Neural progenitor cell (in vitro differentiated cells): ENCODE measurements at regions not wholly inside any gene's neighbourhood (a gene's known extent, or its start where the extent isn't known, plus 50 kb on each side); places are given as distances from the start of the nearest gene placed in this dataset.

Source experiments
- DNase-seq: peaks from one replicate; pipeline ENCODE4 v3.0.0-alpha.2; 2016; ENCODE audit warnings: low spot score
- H2AFZ ChIP-seq: fragments of 200-600 bp; sonication (generic); replicated peaks from 2 replicates; pipeline ENCODE4 v1.6.1; 2016; ENCODE audit warnings: antibody characterized with exemption
- H3F3A ChIP-seq: fragments of 200-600 bp; sonication (generic); 2 replicates; pipeline ENCODE4 v1.6.1; 2016; ENCODE audit warnings: antibody characterized with exemption, low read depth
- H3K27ac ChIP-seq: fragments of 200-600 bp; sonication (generic); 2 replicates; pipeline ENCODE4 v1.5.1; 2016; ENCODE audit warnings: mild to moderate bottlenecking
- H3K27me3 ChIP-seq: fragments of 200-600 bp; sonication (generic); 2 replicates; pipeline ENCODE4 v1.6.1; 2016; ENCODE audit warnings: mild to moderate bottlenecking, moderate library complexity
- H3K36me3 ChIP-seq: fragments of 200-600 bp; sonication (generic); 2 replicates; pipeline ENCODE4 v1.5.1; 2016
- H3K4me1 ChIP-seq: fragments of 200-600 bp; sonication (generic); 2 replicates; pipeline ENCODE4 v1.6.1; 2016; ENCODE audit warnings: mixed run types
- H3K4me2 ChIP-seq: fragments of 200-600 bp; sonication (generic); 2 replicates; pipeline ENCODE4 v1.6.1; 2016
- H3K4me3 ChIP-seq: fragments of 200-600 bp; sonication (generic); 2 replicates; pipeline ENCODE4 v1.5.1; 2016
- H3K79me2 ChIP-seq: fragments of 200-600 bp; sonication (generic); 2 replicates; pipeline ENCODE4 v1.6.1; 2016; ENCODE audit warnings: low read depth
- H3K9ac ChIP-seq: fragments of 200-600 bp; sonication (generic); 2 replicates; pipeline ENCODE4 v1.6.1; 2016
- H3K9me3 ChIP-seq: fragments of 200-600 bp; sonication (generic); 2 replicates; pipeline ENCODE4 v1.5.1; 2016; ENCODE audit warnings: low read depth
- H4K20me1 ChIP-seq: fragments of 200-600 bp; sonication (generic); 2 replicates; pipeline ENCODE4 v1.6.1; 2016; ENCODE audit warnings: low read depth
- H3K27ac Mint-ChIP-seq: 3 replicates; pipeline ENCODE4 v1.8.0; 2021; ENCODE audit warnings: mixed read lengths
- H3K27me3 Mint-ChIP-seq: 2 replicates; pipeline ENCODE4 v1.8.0; 2022; ENCODE audit warnings: low read depth, mild to moderate bottlenecking, inconsistent platforms, moderate library complexity, mixed read lengths; ENCODE audit not compliant: insufficient read depth
- H3K36me3 Mint-ChIP-seq: 3 replicates; pipeline ENCODE4 v1.8.0; 2021; ENCODE audit warnings: mixed read lengths
- H3K4me1 Mint-ChIP-seq: 3 replicates; pipeline ENCODE4 v1.8.0; 2021; ENCODE audit warnings: mixed read lengths
- H3K4me3 Mint-ChIP-seq: 3 replicates; pipeline ENCODE4 v1.8.0; 2021; ENCODE audit warnings: mild to moderate bottlenecking, moderate library complexity, mixed read lengths
- H3K9me3 Mint-ChIP-seq: 3 replicates; pipeline ENCODE4 v1.8.0; 2020; ENCODE audit warnings: mixed read lengths
- EZH2 ChIP-seq: fragments of 200-600 bp; sonication (generic); IDR thresholded peaks from 2 replicates; pipeline ENCODE4 v1.6.1; 2017; ENCODE audit warnings: antibody characterized with exemption, mild to moderate bottlenecking, moderate library complexity
- EZH2phosphoT487 ChIP-seq: fragments of 200-600 bp; sonication (generic); IDR thresholded peaks from 2 replicates; pipeline ENCODE4 v1.6.1; 2017; ENCODE audit warnings: antibody characterized with exemption
- TF ChIP-seq, protein P1 (sequence below): fragments of 200-600 bp; sonication (generic); IDR thresholded peaks from 2 replicates; pipeline ENCODE4 v1.5.1; 2017; ENCODE audit warnings: antibody characterized with exemption, mild to moderate bottlenecking

GRCh38 chr1:37133276-37134145 lies 99.2 kb upstream of the GRIK3 start:
- H3K27me3 ChIP-seq: peaks cover 4% of the 10 kb centered on the region
- no peaks in the 10 kb centered on the region for H3K9me3 Mint-ChIP-seq

DNA sequence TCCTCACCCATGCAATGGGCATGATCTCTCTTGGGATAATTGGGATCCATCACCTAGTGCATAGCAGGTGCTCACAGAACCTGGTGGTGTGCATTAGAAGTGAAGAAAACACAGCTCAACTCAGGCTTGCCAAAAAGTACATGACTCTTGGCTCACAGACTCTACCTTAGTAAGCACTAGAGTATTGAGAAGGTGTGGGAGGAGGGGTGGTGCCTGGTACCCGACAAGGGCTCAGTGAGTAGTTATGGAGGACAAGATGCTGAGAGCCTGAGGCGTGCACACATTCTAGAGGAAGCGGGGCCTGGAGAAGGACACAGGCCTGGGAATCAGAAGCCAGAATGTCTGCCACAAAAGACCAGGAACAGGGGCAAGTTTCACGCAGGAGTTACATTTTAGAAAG lies 100.3 kb upstream of the GRIK3 start:
- H3K27me3 Mint-ChIP-seq: peaks cover 8% of the 10 kb centered on the region
- no peak overlapping the region for H3K4me2 ChIP-seq
- H3K79me2 ChIP-seq: no peaks in the 10 kb centered on the region
- no peaks in the 10 kb centered on the region for H3K36me3 Mint-ChIP-seq
- no peak for DNase-seq
- H3K4me1 ChIP-seq: no peaks in the 10 kb centered on the region
- H3K9ac ChIP-seq: no peak overlapping the region
- no peaks in the 10 kb centered on the region for H3K36me3 ChIP-seq
- TF ChIP-seq, protein P1, sequence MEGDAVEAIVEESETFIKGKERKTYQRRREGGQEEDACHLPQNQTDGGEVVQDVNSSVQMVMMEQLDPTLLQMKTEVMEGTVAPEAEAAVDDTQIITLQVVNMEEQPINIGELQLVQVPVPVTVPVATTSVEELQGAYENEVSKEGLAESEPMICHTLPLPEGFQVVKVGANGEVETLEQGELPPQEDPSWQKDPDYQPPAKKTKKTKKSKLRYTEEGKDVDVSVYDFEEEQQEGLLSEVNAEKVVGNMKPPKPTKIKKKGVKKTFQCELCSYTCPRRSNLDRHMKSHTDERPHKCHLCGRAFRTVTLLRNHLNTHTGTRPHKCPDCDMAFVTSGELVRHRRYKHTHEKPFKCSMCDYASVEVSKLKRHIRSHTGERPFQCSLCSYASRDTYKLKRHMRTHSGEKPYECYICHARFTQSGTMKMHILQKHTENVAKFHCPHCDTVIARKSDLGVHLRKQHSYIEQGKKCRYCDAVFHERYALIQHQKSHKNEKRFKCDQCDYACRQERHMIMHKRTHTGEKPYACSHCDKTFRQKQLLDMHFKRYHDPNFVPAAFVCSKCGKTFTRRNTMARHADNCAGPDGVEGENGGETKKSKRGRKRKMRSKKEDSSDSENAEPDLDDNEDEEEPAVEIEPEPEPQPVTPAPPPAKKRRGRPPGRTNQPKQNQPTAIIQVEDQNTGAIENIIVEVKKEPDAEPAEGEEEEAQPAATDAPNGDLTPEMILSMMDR: no peak
- TF ChIP-seq EZH2phosphoT487: no peak
- no peak for TF ChIP-seq EZH2
- H3K4me3 Mint-ChIP-seq: no peak overlapping the region
- H4K20me1 ChIP-seq: no peaks in the 10 kb centered on the region
- no peaks in the 10 kb centered on the region for H3K9me3 Mint-ChIP-seq
- no peaks in the 10 kb centered on the region for H3K9me3 ChIP-seq
- H2AFZ ChIP-seq: no peak overlapping the region
- no peak overlapping the region for H3K27ac ChIP-seq
- H3K4me1 Mint-ChIP-seq: peaks cover 6% of the 10 kb centered on the region
- no peak overlapping the region for H3K4me3 ChIP-seq
- H3K27ac Mint-ChIP-seq: no peak overlapping the region
- H3K27me3 ChIP-seq: peaks cover 4% of the 10 kb centered on the region
- no peaks in the 10 kb centered on the region for H3F3A ChIP-seq

More at GRCh38 chr1:37133276-37134145, 99.2 kb upstream of the GRIK3 start:
- Histone ChIP-seq H3K9ac (no peak overlapping the region), H3K4me1 (no peaks in the 10 kb centered on the region), H3K79me2 (no peaks in the 10 kb centered on the region), H3K9me3 (no peaks in the 10 kb centered on the region), H3K4me3 (no peak overlapping the region), H2AFZ (no peak overlapping the region), H3K4me2 (no peak overlapping the region), H4K20me1 (no peaks in the 10 kb centered on the region), H3K36me3 (no peaks in the 10 kb centered on the region), H3F3A (no peaks in the 10 kb centered on the region), H3K27ac (no peak overlapping the region)
- no peak for DNase-seq
- Mint-ChIP-seq H3K4me3 (no peak overlapping the region), H3K4me1 (peaks cover 6% of the 10 kb centered on the region), H3K36me3 (no peaks in the 10 kb centered on the region), H3K27me3 (peaks cover 6% of the 10 kb centered on the region), H3K27ac (no peak overlapping the region)
- TF ChIP-seq, protein P1: no peak
- TF ChIP-seq EZH2phosphoT487: no peak
- TF ChIP-seq EZH2: no peak

- no peaks in the 10 kb centered on the region for H3K4me1 ChIP-seq
- H4K20me1 ChIP-seq: no peaks in the 10 kb centered on the region
- DNase-seq: no peak
- H3F3A ChIP-seq: no peaks in the 10 kb centered on the region
- H3K27me3 ChIP-seq: peaks cover 4% of the 10 kb centered on the region
- peaks cover 8% of the 10 kb centered on the region for H3K27me3 Mint-ChIP-seq
- no peak overlapping the region for H3K27ac Mint-ChIP-seq
- no peak overlapping the region for H3K4me3 Mint-ChIP-seq
- H2AFZ ChIP-seq: no peak overlapping the region
- no peaks in the 10 kb centered on the region for H3K9me3 ChIP-seq
- H3K9ac ChIP-seq: no peak overlapping the region
- H3K4me3 ChIP-seq: no peak overlapping the region
- H3K36me3 Mint-ChIP-seq: no peaks in the 10 kb centered on the region
- no peaks in the 10 kb centered on the region for H3K9me3 Mint-ChIP-seq
- TF ChIP-seq EZH2phosphoT487: no peak
- TF ChIP-seq, protein P1: no peak
- H3K36me3 ChIP-seq: no peaks in the 10 kb centered on the region
- H3K4me2 ChIP-seq: no peak overlapping the region
- peaks cover 6% of the 10 kb centered on the region for H3K4me1 Mint-ChIP-seq
- no peak overlapping the region for H3K27ac ChIP-seq
- no peaks in the 10 kb centered on the region for H3K79me2 ChIP-seq
Observed at GRCh38 chr1:37135032-37135431, 100.7 kb upstream of the GRIK3 start.
